Smooth muscle cell (in vitro differentiated cells): ENCODE measurements at regions not wholly inside any gene's neighbourhood (a gene's known extent, or its start where the extent isn't known, plus 50 kb on each side); places are given as distances from the start of the nearest gene placed in this dataset.
"Not testable (repeated sequence)": the region's sequence is repeated elsewhere in the genome, so short reads cannot be mapped to it uniquely, and the experiment has no call there.

Experiments
- DNase-seq: peaks from one replicate; lab custom pipeline; 2025; ENCODE audit not compliant: unreplicated experiment; lab: John Stamatoyannopoulos, UW
- H2AFZ ChIP-seq: fragments of 200-600 bp; sonication (generic); 2 replicates; pipeline ENCODE4 v1.6.0; 2016; ENCODE audit warnings: antibody characterized with exemption, low read depth, mild to moderate bottlenecking
- H3F3A ChIP-seq: fragments of 200-600 bp; sonication (generic); 2 replicates; pipeline ENCODE4 v1.6.0; 2017; ENCODE audit warnings: antibody characterized with exemption, low read depth
- H3K27ac ChIP-seq: fragments of 200-600 bp; sonication (generic); 2 replicates; pipeline ENCODE4 v1.5.1; 2016; ENCODE audit warnings: low read depth, mild to moderate bottlenecking
- H3K27me3 ChIP-seq: fragments of 200-600 bp; sonication (generic); 2 replicates; pipeline ENCODE4 v1.6.1; 2016; ENCODE audit warnings: low read depth, mild to moderate bottlenecking
- H3K36me3 ChIP-seq: fragments of 200-600 bp; sonication (generic); 2 replicates; pipeline ENCODE4 v1.5.1; 2016; ENCODE audit warnings: low read depth
- H3K4me1 ChIP-seq: fragments of 200-600 bp; sonication (generic); 2 replicates; pipeline ENCODE4 v1.5.1; 2016; ENCODE audit warnings: low read depth
- H3K4me2 ChIP-seq: fragments of 200-600 bp; sonication (generic); 2 replicates; pipeline ENCODE4 v1.6.0; 2016; ENCODE audit warnings: mild to moderate bottlenecking
- H3K4me3 ChIP-seq: fragments of 200-600 bp; sonication (generic); 2 replicates; pipeline ENCODE4 v1.5.1; 2016; ENCODE audit warnings: mild to moderate bottlenecking
- H3K79me2 ChIP-seq: fragments of 200-600 bp; sonication (generic); 2 replicates; pipeline ENCODE4 v1.6.0; 2016; ENCODE audit warnings: low read depth, mild to moderate bottlenecking
- H3K9ac ChIP-seq: fragments of 200-600 bp; sonication (generic); 2 replicates; pipeline ENCODE4 v1.6.0; 2016; ENCODE audit warnings: low read depth
- H3K9me3 ChIP-seq: fragments of 200-600 bp; sonication (generic); replicated peaks from 2 replicates; pipeline ENCODE4 v1.5.1; 2016; ENCODE audit warnings: low read depth
- H4K20me1 ChIP-seq: fragments of 200-600 bp; sonication (generic); 2 replicates; pipeline ENCODE4 v1.6.0; 2016; ENCODE audit warnings: low read depth
- WGBS: methylation state at CpG from one replicate; pipeline ENCODE4 v1.1.7; 2016; ENCODE audit warnings: low lambda C conversion rate; 5-methylcytosine and 5-hydroxymethylcytosine counted together

DNA sequence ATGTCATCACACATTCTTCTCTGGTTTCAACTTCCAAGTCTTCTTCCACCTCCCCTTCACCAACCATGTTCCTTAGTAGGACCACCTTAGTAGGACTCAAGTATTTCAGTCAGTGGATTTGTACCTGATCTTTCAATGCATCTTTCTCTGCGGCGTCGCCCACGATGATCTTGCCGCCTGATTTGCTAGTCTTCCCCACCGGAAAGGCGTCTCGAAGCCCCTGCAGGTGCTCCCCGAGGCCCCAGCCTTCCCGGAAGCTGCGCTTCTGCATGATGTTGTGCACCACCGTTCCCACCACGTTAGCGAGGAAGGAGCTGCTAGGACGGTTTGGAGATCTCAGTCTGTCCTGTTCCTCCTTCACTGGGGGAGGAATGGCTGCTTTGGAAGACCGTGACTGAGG, 219.7 kb upstream of the SPATA31A3 start:
- H3K27me3 ChIP-seq, H2AFZ ChIP-seq, H3K4me1 ChIP-seq, H3K9ac ChIP-seq, H3F3A ChIP-seq, H3K4me2 ChIP-seq, H3K27ac ChIP-seq, DNase-seq, H3K79me2 ChIP-seq, H3K36me3 ChIP-seq, H4K20me1 ChIP-seq, H3K9me3 ChIP-seq, H3K4me3 ChIP-seq: not testable (repeated sequence)
- 93% methylated on average over 15 of the region's 16 CpGs for WGBS

DNA sequence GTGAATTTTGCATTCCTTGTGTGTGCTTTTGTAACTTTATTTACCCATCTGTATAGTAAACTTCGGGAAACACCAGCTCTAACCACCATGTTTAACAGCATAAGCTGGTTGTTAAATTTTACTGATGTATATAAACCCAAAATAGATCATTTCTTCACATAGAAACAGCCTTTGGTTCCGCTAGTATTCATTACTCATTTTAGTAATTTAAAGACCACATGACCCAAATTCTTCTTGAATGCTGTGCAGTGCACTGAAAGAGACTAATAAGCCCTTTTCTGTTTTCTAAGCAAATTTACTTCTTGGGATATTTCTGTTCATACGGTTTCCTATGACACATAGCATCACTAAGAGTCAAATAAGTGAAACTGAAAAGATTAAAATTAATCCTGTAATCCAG, 218.5 kb upstream of the SPATA31A3 start:
- not testable (repeated sequence) for H3K27ac ChIP-seq, H3K4me1 ChIP-seq, DNase-seq, H3K4me3 ChIP-seq, H4K20me1 ChIP-seq, H3K9me3 ChIP-seq, H2AFZ ChIP-seq, H3F3A ChIP-seq, H3K79me2 ChIP-seq, H3K36me3 ChIP-seq, H3K27me3 ChIP-seq, H3K9ac ChIP-seq, H3K4me2 ChIP-seq
- 73% methylated on average over 1 of the region's 3 CpGs for WGBS

DNA sequence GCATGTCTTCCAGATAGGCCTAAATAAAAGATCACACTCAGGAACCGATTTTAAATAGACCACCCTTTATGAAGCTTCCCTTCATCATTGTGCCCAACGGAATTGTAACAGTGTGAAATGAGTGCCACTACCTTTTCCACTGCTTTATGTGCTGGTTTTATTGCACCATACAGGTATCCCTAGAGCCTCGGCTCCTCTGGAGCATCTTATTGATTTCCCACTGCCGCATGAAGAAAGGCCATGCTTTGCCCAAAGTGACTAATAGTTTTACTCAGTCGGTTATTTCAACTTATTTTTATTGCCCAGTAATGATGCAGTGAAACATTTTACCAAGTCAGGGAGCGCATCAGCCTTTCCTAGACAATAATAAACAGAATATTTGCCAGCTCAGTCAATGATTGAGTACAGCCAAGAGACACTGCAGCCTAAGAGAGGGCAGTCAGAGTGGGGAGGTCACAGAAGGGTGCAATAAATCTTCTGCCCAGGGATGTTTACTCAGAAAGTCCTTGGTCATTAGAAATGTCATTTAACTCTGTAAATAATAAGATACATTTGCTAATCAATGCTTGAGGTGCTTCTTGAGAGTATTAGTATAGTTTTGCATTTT, 216.6 kb upstream of the SPATA31A3 start:
- not testable (repeated sequence) for H3K79me2 ChIP-seq, H3K9me3 ChIP-seq, H3K9ac ChIP-seq, H3K27ac ChIP-seq, H3F3A ChIP-seq, H3K4me3 ChIP-seq, H3K36me3 ChIP-seq, H3K4me2 ChIP-seq, H4K20me1 ChIP-seq, DNase-seq, H3K27me3 ChIP-seq, H2AFZ ChIP-seq, H3K4me1 ChIP-seq
- WGBS = 86% methylated on average over 4 of the region's 6 CpGs

DNA sequence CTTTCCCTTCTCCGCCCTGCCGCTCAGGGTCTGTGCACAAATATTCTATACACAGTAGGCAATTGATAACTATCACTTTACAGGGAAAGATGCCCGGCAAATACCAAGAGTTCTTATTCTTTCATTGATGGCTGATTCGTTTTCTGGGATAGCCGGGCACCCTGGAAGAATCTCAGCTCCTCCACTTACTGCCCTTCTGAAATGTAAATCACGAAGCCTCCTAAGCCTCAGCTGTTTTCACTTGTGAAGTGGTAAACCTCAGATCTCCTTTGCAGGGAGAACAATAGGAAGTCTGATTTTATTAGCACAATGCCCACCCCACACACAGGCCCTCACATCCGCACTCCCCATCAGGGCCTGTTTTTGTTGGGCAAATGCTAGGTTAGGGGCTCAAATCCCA, 203.8 kb upstream of the SPATA31A3 start:
- not testable (repeated sequence) for H3K27ac ChIP-seq, H3K9me3 ChIP-seq, H3F3A ChIP-seq, H3K36me3 ChIP-seq, H3K4me3 ChIP-seq, DNase-seq, H3K27me3 ChIP-seq, H2AFZ ChIP-seq, H3K4me2 ChIP-seq, H3K79me2 ChIP-seq, H3K9ac ChIP-seq, H4K20me1 ChIP-seq, H3K4me1 ChIP-seq
- 59% methylated on average over 6 of the region's 7 CpGs for WGBS

DNA sequence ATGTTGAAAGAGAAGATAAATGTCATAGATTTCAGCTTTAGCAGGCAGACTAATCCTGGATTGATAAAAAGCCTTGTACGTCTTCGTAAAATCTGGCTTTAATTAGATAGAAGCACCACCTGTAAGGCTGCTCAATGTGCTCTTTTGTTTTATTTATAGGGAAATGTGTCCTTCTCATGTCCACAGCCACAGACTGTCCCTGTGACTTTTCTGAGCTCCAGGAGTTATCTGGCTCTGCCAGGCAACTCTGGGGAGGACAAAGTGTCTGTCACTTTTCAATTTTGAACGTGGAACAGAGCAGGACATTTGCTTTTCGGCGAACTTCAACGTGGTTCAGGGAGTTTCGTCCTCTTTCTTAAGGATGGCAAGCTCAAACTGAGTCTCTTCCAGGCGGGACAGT, 203.0 kb upstream of the SPATA31A3 start:
- H3K4me2 ChIP-seq, H3F3A ChIP-seq, H3K79me2 ChIP-seq, H3K9ac ChIP-seq, H3K4me3 ChIP-seq, H3K36me3 ChIP-seq, DNase-seq, H4K20me1 ChIP-seq, H3K27ac ChIP-seq, H3K4me1 ChIP-seq, H2AFZ ChIP-seq, H3K27me3 ChIP-seq, H3K9me3 ChIP-seq: not testable (repeated sequence)
- no CpG with 5 or more reads among the region's 8 CpGs for WGBS

DNA sequence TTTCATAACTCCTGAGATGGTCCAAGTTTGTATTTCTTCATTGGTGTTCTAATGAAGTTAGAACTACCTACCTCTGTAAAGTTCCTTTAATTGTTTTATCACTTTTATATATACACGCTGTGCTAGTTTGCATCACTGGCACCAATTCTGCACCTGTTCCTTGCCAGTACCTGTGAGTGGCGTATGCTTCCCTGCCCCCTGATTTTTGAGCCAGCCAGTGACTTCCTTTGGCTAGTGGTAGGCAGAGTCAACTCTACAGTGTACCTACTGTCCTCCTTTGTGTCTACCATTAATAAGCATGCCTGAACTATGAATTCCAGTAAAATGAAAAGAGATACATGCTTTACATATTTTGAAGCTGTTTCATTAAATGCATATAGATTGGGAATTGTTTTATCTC, 186.8 kb upstream of the SPATA31A3 start:
- H3K4me3 ChIP-seq, H3K79me2 ChIP-seq, H3K9ac ChIP-seq, H3K27me3 ChIP-seq, H4K20me1 ChIP-seq, H3K27ac ChIP-seq, H2AFZ ChIP-seq, H3K9me3 ChIP-seq, H3K4me1 ChIP-seq, H3K4me2 ChIP-seq, H3F3A ChIP-seq, H3K36me3 ChIP-seq, DNase-seq: not testable (repeated sequence)
- WGBS = 83% methylated on average over 2 of the region's 2 CpGs

DNA sequence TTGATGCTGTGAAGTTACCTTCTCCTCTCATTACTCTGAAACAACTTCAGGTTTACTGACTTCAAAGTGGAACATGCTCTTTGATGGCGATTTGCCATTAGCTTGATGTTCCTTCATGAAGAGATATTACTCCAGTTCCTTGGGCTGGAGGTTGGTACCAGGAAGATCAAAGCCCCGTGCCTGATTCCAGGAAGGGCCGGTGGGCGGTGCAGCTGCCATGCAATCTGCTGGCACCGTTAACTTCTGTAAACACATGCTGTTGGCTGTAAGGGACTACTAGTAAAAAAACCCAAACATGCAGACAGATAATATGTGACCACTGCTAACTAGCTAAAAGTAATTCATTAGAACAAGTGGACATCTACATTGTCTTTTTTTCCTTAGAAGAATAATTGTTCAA, 182.8 kb upstream of the SPATA31A3 start:
- DNase-seq, H4K20me1 ChIP-seq, H3K79me2 ChIP-seq, H3K4me1 ChIP-seq, H3K4me2 ChIP-seq, H3K4me3 ChIP-seq, H3K36me3 ChIP-seq, H2AFZ ChIP-seq, H3K9ac ChIP-seq, H3K27me3 ChIP-seq, H3K27ac ChIP-seq, H3F3A ChIP-seq, H3K9me3 ChIP-seq: not testable (repeated sequence)
- WGBS = 50% methylated on average over 1 of the region's 5 CpGs

DNA sequence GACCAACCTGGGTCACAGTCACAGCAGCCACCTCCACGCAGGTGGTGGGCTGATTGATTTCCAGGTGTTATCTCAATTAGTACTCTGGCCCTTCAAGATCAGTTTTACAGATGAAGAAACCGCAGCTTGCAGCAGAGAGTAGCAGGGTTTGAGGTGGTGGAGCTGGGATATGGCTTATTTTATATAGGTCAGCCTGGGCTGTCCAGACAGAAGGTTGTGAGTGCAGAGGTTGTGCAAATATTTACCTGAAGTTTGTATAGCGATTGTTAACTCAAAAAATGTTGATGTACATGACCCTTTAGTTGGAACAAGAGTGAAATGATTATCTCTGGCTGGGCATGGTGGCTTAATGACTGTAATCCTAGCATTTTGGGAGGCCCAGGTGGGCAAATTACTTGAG, 179.4 kb upstream of the SPATA31A3 start:
- not testable (repeated sequence) for H4K20me1 ChIP-seq, DNase-seq, H3K9ac ChIP-seq, H3K36me3 ChIP-seq, H3F3A ChIP-seq, H3K4me3 ChIP-seq, H3K4me1 ChIP-seq, H2AFZ ChIP-seq, H3K9me3 ChIP-seq, H3K27ac ChIP-seq, H3K27me3 ChIP-seq, H3K79me2 ChIP-seq, H3K4me2 ChIP-seq
- WGBS = 75% methylated on average over 3 of the region's 3 CpGs

DNA sequence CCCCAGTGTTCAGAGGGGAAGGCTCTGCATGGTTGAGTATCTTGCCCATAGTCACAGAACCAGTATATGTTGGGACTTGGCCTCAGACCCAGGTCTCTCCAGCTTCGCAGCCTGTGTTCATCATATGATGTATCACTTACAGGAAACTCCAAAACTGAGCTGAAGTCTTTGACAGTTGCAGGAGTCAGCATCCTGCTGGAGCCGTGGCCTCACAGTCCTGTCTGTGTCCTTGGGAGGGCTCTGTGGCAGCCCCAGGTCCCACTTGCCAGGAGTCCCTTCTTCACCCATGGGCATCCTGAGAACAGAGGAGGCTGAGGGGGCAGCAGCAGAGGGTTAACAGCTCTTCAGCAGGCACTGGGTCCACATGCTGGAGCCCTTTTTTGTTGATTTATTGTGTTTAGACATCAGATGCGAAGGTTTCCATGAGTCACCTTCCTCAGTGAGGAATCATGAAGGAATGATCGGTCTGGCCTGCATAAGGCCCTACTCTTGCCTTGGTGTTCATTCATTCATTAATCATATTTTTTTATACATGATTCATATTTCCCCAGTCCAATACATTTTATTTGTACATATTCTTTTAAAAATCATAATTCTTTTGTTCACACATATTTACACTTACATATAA, 176.3 kb upstream of the SPATA31A3 start:
- H3K4me2 ChIP-seq, H3K27me3 ChIP-seq, H3K4me3 ChIP-seq, H3K9me3 ChIP-seq, H3K4me1 ChIP-seq, H3K9ac ChIP-seq, H3F3A ChIP-seq, H4K20me1 ChIP-seq, H3K79me2 ChIP-seq, H2AFZ ChIP-seq, DNase-seq, H3K27ac ChIP-seq, H3K36me3 ChIP-seq: not testable (repeated sequence)
- WGBS = 60% methylated on average over 1 of the region's 4 CpGs
